ENCODE measurements at regions not wholly inside any gene's neighbourhood (a gene's known extent, or its start where the extent isn't known, plus 50 kb on each side); places are given as distances from the start of the nearest gene placed in this dataset.

DNA sequence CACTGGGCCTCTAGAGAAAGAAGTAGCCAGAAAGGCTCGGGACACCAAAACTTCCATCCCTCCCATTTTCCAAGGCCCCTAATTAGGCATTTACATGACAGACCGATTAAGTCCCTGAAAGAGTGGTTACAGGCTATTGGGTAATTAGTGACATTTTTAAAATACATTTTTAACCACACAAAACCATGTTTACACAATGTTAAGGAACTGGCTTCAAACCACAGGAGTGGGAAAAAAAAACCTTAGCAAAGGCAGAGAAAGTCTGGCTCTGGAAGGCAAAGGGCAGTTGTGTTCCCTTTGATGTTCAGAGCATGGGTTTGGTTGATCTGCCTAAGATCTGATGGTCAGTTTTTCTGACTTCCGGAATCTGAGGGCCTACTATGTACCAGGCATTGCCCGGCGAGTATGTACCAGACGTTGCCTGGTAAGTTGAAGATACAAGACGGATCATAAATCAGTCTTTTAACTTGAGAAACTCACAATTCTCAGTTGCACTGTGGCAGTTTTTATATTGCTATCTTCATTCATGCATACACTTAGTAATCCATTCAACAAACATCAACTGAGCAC, 576.5 kb downstream of the MED13L start:
- DNase-seq (ENCODE audit: low spot score), result no peak

DNA sequence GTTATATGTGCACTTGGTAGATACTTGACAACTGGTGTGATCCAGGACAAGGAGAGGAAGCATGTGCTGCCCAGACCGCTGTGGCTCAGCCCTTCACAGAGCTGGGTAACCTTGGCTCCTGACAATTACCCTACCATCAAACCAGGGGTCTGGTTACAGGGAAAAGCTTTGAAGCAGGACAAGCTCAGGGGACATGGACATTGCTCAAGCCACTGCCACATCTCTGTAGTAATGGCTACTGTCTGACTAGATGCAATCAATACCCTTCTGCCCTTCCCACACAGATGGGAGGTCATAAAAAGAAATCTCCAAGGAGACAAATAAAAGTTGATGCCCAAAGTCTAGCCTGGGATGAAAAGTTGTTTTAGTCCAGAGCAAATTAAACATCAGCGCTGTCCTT, 577.4 kb downstream of the MED13L start:
- DNase-seq (ENCODE audit: low spot score), result no peak

DNA sequence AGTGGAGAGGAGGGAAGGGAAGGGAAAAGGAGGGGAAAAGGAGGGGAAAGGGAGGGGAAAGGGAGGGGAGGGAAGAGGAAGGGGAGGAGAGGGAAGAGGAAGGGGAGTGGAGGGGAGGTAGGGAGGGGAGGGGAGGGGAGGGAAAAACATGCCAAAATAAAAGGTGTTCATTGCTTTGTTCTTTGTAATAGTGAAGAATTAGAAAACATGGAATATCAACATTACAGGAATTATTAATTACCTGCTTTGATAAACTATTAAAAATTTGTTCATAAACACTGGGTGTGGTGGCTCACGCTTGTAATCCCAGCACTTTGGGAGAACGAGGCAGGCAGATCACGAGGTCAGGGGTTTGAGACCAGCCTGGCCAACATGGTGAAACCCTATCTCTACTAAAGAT, 579.2 kb downstream of the MED13L start:
- no peak for DNase-seq (ENCODE audit: low spot score)

DNA sequence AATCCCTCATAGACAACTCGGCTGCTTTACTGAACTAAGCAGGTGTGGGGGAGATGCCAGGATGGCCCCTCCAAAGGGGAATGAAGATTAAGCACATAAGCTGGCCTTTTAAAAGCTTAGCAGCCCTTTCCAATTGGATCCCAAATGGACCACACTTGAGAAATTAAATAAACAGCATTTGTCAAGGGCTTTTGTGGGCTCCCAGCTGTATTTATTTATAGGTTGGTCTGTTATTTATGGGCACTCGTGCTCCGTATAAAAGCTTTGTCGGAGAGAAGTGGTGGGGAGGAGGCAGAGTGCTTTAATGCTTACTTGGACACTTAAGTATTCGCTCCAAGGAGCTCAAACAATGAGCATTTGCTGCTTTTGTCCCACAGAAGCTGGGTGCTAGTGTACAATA, 580.2 kb downstream of the MED13L start:
- no peak for DNase-seq (ENCODE audit: low spot score)

DNA sequence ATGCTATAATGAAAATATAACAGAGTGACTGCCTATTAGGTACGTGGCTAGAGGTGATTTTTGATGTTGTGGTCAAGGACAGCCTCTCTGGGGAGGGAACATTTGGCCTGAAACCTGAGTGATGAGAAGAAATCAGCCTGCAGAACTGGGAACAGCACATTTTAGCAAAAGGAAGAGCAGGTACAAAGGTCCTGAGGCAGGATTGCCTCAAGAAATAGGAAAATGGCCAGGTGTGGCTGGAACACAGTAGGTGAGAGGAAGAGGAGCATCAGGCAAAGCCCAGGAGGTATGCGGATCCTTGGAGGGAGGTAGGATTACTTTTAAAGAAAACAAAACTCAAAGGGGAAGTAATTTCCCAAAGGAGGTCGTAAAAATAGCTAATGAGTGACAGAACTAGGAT, 582.9 kb downstream of the MED13L start:
- DNase-seq (ENCODE audit: low spot score), result no peak

DNA sequence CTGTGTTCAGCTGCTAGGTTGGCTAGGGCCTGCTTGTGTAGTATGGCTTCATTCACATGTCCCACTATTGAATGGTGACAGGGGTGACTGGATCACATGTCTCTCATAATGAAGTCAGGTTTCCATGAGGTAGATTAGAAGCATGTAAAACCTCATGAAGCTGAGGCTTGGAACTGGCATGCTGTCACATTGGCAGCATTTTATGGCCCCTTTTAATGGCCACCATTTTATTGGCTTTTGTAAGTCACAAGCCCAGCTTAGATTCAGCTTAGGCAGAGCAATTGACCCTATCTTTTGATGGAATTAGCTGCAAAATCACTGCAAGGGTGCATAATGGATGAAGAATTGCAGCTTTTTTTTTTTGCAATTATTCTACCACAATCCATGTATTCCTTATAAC, 583.5 kb downstream of the MED13L start:
- no peak for DNase-seq (ENCODE audit: low spot score)

DNA sequence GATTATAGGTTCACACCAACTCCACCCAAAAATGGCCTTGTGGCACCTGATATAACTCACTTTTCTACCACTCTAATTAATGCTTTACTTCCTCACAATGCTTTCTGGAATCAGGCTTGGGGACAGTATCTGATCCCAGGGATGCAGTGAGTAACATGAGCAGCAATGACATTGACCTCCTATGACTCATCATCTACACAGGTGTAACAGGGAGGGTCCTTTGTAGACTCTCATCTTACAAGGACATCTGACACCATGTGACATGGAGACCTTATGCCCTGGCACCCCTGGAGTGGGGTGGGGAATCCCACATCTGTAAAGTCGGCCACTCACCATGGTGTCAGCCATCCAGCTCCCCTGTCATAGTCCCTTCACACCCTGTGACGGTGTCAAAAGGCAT, 586.4 kb downstream of the MED13L start:
- DNase-seq (ENCODE audit: low spot score), result no peak

DNA sequence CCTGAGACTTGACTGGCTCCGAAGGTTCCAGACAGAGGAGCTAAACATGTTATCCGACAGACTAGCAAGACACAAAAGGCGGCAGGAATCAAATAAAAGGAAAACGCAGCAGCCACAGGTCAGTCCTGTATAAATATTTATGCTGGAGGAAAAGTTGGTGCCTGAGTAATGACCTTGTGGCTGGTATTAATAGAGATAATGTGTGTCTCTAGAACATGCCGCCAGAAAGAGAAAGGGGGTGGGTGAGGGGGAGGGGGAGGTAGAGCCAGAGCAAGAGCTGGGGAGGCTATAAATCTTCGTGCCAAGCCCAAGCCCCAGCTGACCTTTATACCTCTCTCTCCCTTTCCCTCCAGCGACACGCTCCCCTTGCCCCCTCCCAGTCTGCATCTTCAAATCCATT, 590.4 kb downstream of the MED13L start:
- DNase-seq (ENCODE audit: low spot score), result no peak

DNA sequence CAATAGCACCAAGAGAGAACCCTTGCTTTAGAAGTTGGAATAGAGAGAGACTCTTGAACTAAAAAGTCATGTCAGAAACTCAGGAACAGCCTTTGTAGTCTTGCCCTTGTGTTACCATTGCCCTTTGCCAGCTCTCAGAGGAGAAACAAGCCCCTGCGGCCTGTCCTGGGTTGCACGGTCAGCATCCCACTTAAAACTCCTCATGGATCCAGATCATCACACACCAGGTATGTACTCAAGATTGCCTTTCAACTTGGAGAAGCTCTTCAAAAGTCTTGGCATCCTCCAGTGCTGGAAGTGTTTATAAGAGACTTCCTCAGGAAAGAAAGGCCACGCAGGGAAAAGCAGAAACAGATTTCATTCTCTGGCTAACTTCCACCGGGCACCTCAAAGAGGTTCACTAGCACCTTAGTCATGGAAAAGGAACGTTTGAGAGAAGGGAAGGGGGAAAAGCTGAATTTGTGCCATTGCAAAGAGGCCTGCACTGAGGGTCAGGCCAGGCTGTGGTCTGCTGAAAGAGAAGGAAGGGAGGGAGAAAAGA, 594.2 kb downstream of the MED13L start:
- no peak for DNase-seq (ENCODE audit: low spot score)

DNA sequence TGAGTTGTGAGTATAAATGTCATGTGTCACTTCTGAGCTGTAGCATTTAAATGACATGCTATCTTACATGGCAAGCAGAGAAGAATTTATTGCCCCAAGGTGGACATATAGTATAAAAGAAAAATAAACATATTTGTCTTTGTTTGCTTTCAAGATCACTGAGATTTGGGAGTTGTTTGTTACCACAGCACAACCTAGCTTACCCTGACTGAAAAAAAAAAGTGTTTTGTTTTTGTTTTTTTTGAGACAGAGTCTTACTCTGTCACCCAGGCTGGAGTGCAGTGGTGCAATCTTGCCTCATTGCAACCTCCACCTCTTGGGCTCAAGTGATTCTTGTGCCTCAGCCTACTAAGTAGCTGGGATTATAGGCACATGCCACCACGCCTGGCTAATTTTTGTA, 596.5 kb downstream of the MED13L start:
- DNase-seq (ENCODE audit: low spot score), result no peak

DNA sequence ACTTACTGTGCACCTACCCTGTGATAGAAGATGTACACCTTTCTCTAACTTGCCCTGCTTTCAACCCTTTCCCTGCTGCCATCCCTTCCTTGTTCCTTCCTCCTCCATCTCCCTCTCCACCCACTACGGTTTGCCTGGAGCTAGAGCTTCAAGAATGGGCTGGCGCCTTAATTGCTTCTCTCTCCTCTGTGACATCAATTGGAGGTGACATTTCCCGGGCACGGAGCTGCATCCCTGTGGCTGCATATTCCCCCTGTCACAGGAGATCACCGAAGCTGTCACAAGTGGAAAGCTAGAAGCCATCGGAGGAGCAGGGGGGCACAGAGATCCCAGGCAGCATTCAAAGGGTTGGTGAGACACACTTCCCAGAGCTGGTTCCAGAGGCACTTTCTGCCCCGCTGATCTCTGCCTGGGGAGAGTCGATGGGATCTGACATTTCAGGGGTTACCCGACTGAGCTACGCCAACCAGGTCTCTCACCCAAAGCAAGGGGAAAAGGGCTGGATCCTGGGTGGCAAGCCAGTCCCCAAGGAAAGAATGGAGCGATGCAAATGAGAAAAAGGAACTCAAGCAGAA, 604.9 kb downstream of the MED13L start:
- DNase-seq (ENCODE audit: low spot score), result no peak

DNA sequence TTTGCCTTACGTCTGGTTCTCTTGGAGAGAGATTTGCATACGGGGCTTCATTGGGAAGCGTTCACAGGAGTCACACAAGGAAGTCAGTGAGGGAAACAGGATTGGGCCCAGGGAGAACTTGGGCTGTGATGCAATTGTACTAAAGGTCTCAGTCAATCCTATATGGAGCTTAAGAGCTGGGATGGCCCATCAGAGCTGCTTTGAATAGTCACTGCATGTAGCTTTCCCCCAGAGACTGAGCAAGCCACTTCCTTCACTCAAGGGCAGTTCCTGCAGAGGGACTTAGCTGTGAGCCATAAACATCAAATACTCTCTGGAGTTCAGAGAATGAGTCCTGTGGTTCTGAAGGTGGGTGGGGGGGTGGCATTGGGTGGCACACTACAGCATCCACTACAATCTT, 605.4 kb downstream of the MED13L start:
- DNase-seq (ENCODE audit: low spot score), result no peak

DNA sequence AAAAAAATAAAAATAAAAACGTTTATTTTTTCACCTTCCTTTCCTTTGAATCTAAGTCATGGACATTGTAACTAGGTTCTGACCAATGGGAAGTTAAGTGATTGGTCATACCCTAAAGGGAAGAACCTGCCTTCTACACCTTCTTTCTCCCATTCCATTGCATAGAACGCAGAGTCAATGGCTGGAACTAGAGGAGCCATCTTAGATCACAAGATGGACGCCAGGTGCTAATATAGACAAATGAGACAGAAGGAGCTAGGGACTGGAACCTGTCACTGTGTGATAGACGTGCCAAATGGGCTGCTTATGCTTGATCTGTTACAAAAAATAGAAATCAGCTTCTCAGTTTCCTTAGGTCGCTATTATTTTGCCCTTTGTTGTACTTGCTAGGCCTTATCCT, 606.6 kb downstream of the MED13L start:
- DNase-seq (ENCODE audit: low spot score), result no peak

DNA sequence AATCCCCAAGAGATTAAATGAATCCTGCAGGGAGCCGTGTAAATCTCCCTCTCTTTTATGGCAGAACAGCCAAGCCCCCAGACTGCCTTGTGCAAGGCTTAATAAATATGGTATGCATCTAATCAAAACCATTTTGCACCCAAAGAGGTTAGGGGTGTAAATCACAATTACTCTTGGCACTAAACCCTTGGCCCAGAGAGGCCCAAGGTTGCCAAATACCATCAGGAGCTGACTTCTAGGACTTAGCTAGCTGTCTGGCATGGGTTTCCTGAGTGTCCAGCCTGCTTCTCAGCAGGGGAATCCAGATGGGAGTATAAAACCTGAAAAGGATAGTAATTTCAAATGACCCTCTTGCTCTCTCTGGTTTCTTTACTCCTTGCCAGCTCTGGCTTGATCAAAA, 610.4 kb downstream of the MED13L start:
- DNase-seq (ENCODE audit: low spot score), result no peak

DNA sequence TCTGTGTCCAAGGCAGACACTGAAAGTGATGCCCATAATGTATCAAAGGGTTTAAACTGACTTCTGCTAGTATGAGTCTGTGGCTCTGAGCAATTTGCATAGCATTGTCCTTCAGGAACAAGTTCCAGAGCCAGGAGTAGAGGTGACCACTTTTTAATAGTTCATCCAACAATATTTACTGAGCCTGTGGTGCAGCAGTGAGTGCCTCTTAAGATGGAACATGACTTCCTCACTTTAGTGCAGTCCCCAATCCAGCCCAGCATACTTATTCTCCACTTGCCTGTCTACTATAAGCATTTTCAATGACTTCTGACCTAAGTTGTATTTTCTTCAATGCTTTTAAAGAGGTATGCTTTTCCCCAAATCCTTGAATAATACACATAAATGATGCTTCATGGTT, 611.3 kb downstream of the MED13L start:
- no peak for DNase-seq (ENCODE audit: low spot score)

DNA sequence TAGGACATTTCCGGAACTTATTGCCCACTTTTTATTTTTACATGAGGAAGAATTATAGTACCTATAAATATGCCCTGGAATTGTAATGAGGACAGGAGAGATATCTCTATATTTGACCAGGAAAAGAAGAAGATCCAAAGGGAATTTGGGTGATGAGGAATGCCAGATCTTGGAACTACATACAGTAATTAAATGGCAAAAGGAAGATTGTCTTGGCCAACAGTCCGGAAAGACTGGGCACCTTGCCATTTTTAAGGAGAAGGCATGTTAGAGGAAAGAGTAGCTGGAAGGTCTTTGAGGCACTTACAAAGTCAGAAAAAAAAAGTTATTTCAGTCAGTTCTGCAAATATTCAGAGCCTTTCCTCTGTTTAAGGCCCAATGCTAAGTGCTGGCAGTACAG, 616.4 kb downstream of the MED13L start:
- DNase-seq (ENCODE audit: low spot score), result no peak

DNA sequence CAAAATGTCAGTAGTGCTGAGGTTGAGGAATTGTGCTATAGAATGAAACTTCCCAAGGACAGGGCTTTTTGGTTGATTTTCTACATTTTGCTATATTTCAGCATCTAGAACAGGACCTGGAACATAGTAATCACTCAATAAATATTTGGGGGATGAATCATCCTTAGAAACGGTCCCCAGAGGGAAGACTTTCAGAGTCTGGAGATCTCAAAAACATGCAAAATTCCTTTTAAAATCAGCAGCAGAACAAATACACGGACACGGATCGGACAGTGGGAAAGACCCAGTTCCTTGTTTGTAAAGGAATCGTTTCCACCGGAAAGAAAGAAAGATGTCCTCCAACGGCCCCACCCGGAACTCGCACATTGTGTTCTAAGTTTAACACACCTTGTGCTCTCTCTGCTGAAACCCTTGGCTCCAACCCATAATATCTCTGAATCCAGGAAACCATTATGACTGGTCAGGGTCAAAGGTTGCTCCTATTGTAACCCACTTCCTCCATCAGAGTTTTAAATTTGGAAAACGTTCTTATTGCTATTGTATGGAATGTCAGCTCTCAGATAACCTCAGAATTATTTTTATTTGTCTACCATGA, 617.2 kb downstream of the MED13L start:
- DNase-seq (ENCODE audit: low spot score), result no peak

DNA sequence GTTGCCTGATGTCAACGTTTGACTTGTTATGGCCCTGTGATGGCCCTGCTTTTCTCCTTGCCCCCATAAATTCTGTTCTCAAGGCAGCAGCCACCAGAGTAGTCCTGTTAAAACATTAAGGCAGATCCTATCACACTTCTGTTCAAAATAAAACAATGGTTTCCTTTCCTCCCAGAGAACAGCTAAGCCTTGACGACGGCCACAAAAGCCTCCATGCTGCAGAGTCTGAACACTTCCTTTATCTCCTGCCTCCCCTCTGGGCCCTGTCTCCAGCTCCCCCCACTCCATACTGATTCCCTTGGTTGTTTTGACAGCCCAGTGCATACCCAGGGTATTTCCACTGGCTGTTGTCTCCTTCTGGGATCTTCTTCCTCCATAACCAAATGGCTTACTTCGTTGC, 618.1 kb downstream of the MED13L start:
- DNase-seq (ENCODE audit: low spot score), result no peak

DNA sequence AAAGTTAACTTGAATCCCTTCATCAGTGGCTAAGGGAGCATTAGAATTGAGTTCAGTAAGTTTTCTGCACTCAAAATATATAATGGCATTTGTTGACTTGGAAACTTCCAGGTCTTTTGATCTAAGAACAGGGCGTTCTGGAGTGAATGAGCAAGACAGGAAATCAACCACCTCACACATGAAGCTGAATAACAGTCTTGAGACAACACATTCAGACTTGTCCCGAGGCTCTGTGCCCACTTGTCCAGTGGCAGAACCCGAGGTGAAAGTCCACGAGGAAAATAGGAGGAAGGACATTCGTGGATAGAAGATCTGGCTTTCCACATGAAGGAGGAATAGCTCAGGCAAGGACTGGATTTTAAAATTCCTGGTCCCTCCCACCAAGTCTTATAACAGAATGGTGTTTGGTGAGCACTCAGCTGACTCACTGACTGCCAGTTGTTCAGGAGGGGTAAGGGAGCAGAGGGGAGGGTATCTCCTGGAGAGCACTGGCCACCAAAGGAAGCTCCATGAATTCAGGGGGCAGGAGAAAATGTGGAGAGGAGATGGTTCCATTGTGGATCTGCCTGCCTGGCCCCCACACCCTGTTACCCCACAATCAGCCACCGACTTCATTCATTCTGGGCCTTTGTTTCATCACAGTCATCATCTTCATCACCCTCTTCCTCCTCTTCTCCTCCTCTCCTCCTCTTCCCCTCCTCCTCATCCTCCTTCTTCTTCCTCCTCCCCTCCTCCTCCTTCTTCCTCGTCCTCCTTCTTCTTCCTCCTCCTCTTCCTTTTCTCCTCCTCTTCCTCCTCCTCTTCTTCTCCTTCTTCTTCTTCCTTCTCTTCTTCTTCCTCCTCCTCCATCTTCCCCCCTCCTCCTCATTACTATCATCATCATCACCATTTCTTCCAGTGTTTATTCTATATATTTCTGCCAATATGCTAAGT, 620.1 kb downstream of the MED13L start:
- no peak for DNase-seq (ENCODE audit: low spot score)

DNA sequence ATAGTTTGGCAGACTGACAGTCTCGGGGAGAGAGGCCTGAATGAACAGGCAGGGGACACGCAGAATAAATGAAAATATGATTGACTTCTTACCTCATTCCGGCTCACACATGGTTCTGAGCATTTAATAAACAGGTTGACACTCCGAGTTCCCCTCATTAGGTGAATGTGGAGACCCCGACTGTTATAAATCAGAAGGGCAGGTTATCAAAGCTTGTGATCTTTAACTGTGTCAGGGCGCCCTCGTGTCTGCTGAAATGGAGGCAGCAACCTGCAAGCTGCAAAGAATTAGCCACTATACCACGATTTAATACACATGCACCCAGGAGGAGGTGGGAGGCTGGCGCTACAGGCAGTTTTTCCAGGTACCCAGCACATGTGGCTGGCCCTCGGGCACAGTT, 627.5 kb downstream of the MED13L start:
- DNase-seq (ENCODE audit: low spot score), result no peak

DNA sequence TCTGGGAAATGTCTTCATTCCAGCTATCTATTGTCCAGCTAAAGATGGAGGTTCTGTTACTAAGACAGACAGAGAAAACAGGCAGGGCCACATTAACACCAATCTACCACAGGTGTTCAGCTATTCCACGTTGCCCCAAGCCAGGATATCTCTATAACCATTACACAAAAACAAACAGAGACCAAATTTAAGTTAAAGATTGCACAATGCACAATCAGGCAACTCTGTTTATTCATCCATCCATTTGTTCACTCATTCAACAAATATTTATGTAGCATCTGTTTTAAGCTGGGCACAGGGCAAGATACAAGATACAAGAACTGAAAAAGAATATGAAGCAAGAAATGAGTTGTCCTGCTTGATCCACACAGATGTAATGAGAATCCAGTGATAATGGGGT, 629.0 kb downstream of the MED13L start:
- DNase-seq (ENCODE audit: low spot score), result no peak

DNA sequence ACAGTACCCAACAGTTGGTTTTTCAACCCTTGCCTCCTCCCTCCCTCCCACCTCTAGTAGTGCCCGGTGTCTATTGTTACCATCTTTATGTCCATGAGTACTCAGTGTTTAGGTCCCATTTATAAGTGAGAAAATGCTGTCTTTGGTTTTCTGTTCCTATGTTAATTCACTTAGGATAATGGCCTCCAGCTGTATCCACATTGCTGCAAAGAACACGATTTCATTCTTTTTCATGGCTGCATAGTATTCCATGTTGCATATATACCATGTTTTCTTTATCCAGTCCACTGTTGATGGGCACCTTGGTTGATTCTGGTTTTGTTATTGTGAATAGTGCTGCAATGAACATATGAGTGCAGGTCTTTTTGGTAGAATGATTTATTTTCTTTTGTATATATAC, 631.3 kb downstream of the MED13L start:
- DNase-seq (ENCODE audit: low spot score), result no peak

DNA sequence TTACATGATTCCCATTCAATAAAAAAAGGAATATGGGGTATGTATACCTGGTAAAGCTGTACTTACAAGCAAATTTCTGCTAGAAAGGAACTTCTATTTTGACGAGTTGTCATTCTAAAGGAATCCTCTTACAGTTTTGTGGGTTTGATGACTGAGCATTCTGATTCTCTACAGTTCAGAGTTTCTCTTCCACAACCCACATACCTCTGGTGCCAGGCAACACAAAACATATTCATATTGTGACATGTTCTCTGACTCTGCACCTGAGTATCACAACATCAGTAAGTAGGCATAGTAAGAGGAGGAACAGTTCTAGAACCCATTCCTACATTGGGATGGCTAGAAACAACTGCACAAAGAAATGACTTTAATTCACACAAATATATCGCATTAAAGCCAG, 636.6 kb downstream of the MED13L start:
- DNase-seq (ENCODE audit: low spot score), result no peak
